ENCODE measurements at regions not wholly inside any gene's neighbourhood (a gene's known extent, or its start where the extent isn't known, plus 50 kb on each side); places are given as distances from the start of the nearest gene placed in this dataset.
"Not testable (repeated sequence)": the region's sequence is repeated elsewhere in the genome, so short reads cannot be mapped to it uniquely, and the experiment has no call there.

DNA sequence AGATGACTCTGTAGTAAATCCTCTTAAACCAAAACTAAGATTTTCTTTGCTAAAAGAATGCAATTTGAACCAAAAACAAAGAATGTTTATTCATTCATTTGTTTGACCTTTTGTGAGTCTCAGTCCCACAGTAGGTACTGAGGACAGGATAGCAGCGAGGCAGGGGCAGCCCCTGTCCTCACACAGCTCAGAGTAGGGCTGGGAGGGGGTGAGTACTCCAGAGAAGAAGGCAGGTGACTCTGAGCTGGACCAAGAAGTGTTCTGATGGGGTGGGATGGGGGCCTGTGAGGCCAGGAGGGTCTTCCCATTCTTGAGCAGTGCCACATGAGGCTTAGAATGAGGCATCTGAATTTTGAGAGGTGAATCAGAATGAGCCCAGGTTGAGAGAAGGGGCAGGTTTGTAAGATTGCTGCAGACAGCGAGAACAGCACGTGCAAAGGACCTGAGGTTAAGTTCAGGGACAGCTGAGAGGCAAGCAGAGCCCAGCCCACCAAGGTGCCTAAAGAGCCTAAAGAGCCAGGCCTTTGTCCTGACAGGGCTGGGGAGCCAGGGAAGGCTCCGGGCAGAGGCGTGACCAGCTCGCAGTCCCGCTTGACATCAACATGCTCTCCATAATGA is 56.9 kb upstream of the CHST15 start:
- peaks cover 3 to 22% (median 10%) of the 10 kb centered on the region in 3 donors for H3K4me1 Mint-ChIP-seq
- no peaks in the 10 kb centered on the region for H3K27me3 Mint-ChIP-seq
- H3K27ac Mint-ChIP-seq = peak overlapping the region in 3 of 6 donors; percentile 32 to 76 (median 64)
- H3K4me3 Mint-ChIP-seq = no peak overlapping the region
- ATAC-seq (ENCODE audit: low read depth in 2 of 2) (no peak), DNase-seq (no peak)
- H3K9me3 Mint-ChIP-seq = no peaks in the 10 kb centered on the region
- H3K36me3 Mint-ChIP-seq = no peaks in the 10 kb centered on the region

DNA sequence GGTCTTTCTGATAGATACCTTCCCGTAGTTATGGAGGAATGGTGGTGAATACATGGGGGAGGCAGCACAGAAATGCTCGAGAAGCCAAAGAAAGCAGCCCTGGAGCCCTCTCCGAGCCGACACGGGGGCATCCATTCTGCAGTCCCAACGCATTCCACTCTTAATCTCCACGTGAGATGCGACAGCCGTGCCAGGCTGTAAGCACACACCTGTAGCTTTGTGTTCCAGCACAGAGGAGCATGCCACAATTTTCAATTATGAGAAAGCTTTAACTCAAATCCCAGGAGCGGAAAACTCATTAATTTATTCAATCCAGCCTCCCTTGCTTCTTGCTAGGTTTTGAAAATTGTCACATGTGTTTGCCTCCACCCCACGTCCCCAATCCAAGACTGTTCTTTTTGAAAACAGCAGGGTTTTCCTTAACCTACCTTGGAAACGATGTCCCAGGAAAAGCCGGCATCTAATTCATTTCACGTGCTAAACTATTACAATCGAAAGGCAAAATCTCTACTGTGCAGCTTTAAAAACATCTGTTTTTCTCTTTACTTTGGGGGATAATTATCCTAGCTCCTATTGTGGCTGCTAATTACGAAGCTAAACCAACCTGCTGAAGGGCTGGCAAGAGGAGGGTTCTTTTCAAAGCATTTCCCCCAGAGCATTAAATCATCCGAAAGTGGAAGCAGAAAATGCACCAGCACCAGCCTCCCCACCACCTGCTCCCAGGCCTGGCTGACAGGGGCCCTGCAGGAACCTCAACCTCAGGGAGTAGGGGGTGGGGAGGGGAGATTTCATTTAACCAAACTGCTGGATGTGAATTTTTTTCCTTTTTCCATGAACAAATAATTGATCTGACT is 56.0 kb upstream of the CHST15 start:
- Mint-ChIP-seq H3K36me3 (no peaks in the 10 kb centered on the region), H3K9me3 (no peaks in the 10 kb centered on the region), H3K4me1 (peaks cover 3 to 20% (median 10%) of the 10 kb centered on the region in 3 donors), H3K27me3 (no peaks in the 10 kb centered on the region), H3K27ac (peak overlapping the region in 3 of 6 donors; percentile 32 to 69 (median 57)), H3K4me3 (peak overlapping the region in 3 of 8 donors; percentile 10 to 45 (median 17))
- DNase-seq = peak; percentile 38
- peak in 1 of 2 donors; percentile 62 for ATAC-seq (ENCODE audit: low read depth in 2 of 2)

GRCh38 chr10:124148509-124149188 is 55.3 kb upstream of the CHST15 start:
- not testable (repeated sequence) for H3K36me3 Mint-ChIP-seq; DNase-seq; H3K9me3 Mint-ChIP-seq; H3K27me3 Mint-ChIP-seq; ATAC-seq (ENCODE audit: low read depth in 2 of 2)
- peaks cover 3 to 20% (median 10%) of the 10 kb centered on the region in 3 donors for H3K4me1 Mint-ChIP-seq
- H3K27ac Mint-ChIP-seq = peak overlapping the region in 1 of 6 donors; percentile 57
- H3K4me3 Mint-ChIP-seq = peak overlapping the region in 1 of 8 donors; percentile 31

GRCh38 chr10:124146483-124146882 is 53.1 kb upstream of the CHST15 start:
- Mint-ChIP-seq H3K4me3 (no peak overlapping the region), H3K9me3 (no peaks in the 10 kb centered on the region), H3K4me1 (peaks cover 3 to 24% (median 10%) of the 10 kb centered on the region in 3 donors), H3K27me3 (no peaks in the 10 kb centered on the region), H3K27ac (no peak overlapping the region), H3K36me3 (no peaks in the 10 kb centered on the region)
- no peak for DNase-seq
- no peak for ATAC-seq (ENCODE audit: low read depth in 2 of 2)

DNA sequence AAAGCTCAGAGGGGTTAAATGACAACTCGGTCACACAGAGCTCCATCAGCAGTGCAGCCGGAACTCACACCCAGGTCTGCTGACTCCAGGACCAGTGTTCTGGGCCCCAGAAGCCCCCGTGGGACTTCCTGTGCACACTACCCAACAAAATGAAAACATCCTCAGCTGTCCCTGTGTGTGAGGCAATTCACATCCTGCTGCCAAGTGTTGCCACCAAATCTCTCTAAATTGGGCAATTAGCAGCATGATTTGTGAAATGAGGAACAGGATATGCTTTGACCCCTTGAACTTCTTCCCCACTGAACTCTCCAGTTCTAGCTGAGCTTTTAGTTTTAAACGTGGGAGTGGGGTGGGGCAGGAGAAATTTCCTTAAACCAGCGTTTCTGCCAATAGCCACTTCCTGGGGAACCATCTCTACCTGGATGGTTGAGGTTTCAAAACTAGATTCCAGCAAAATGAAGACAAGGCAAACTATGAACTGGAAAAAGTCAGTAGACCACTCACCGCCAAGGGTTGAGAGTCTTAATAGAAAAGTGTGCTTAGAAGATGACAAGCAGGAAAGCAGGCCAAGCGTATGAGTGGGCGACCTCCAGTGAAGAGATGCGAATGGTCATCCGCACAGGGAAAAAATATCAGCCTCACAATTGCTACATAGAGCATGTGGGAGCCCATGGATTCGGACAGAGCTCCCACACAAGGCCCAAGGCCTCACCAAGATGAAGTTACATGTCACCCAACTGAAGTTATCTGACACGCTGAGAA is 51.9 kb upstream of the CHST15 start:
- Mint-ChIP-seq H3K4me3 (peak overlapping the region in 3 of 8 donors; percentile 59 to 83 (median 62)), H3K27ac (peak overlapping the region in 5 of 6 donors; percentile 49 to 84 (median 59)), H3K9me3 (no peaks in the 10 kb centered on the region), H3K36me3 (no peaks in the 10 kb centered on the region), H3K4me1 (peaks cover 3 to 19% (median 9%) of the 10 kb centered on the region in 3 donors), H3K27me3 (no peaks in the 10 kb centered on the region)
- peak; percentile 36 for DNase-seq
- peak; percentile 56 to 71 for ATAC-seq (ENCODE audit: low read depth in 2 of 2)

DNA sequence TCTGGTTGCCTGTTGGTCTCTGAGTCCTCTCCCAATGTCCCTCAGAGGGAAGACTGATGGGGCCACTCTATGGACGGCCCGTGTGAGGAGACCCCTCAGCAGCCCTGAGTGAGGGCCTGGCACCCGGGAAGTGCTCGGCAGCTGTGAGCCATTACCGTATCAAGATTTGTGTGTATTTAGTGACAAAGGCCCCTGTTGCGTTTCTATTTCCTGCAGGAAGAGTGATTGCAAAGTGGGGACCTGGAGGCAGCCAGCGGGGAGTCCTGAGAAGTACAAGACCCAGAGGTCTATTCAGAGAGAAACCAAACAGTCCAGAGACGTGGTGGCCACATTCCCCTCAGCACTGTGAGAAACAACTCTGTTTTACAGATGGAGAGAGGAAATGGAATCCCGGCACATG is 51.1 kb upstream of the CHST15 start:
- Mint-ChIP-seq H3K9me3 (no peaks in the 10 kb centered on the region), H3K36me3 (no peaks in the 10 kb centered on the region), H3K27me3 (no peaks in the 10 kb centered on the region), H3K4me1 (peaks cover 0 to 11% (median 1%) of the 10 kb centered on the region in 3 donors), H3K4me3 (no peak overlapping the region), H3K27ac (peak overlapping the region in 2 of 6 donors; percentile 49 to 52)
- ATAC-seq (ENCODE audit: low read depth in 2 of 2) (no peak), DNase-seq (no peak)

- Mint-ChIP-seq H3K4me3 (no peak overlapping the region), H3K9me3 (no peaks in the 10 kb centered on the region), H3K36me3 (no peaks in the 10 kb centered on the region), H3K27ac (no peak overlapping the region), H3K27me3 (no peaks in the 10 kb centered on the region), H3K4me1 (peaks cover 0 to 5% (median 0%) of the 10 kb centered on the region in 3 donors)
- no peak for DNase-seq
- no peak for ATAC-seq (ENCODE audit: low read depth in 2 of 2)
Observed at GRCh38 chr10:124143721-124144120, 50.3 kb upstream of the CHST15 start.

Data from naive B cell (primary cell).